ENCODE measurements at regions not wholly inside any gene's neighbourhood (a gene's known extent, or its start where the extent isn't known, plus 50 kb on each side); places are given as distances from the start of the nearest gene placed in this dataset.

DNA sequence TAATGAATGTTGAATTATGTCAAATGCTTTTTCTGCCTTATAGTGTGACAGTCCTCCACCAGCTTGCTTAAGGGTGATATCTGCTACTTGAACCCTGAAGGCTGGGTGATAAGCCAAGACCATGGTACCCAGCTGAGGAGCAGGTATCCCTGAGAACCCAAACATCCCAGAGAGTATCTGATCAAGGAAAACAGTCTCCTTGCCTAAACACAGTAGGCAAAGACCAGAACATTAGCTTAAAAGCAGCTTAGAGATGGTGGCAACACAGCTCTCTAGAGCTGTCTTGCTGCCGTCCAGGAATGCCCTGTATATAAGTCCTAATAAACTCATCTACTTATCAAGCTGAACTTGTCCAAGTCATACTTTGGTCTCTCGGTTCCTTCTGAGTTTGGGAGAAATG lies 127.7 kb upstream of the PRSS16 start:
- no peak for TF ChIP-seq GABPA (IDR thresholded peaks at IDR 0.05 in 1 of 2, conservative IDR thresholded peaks at IDR 0.05 in 1 of 2)
- TF ChIP-seq, protein P1, sequence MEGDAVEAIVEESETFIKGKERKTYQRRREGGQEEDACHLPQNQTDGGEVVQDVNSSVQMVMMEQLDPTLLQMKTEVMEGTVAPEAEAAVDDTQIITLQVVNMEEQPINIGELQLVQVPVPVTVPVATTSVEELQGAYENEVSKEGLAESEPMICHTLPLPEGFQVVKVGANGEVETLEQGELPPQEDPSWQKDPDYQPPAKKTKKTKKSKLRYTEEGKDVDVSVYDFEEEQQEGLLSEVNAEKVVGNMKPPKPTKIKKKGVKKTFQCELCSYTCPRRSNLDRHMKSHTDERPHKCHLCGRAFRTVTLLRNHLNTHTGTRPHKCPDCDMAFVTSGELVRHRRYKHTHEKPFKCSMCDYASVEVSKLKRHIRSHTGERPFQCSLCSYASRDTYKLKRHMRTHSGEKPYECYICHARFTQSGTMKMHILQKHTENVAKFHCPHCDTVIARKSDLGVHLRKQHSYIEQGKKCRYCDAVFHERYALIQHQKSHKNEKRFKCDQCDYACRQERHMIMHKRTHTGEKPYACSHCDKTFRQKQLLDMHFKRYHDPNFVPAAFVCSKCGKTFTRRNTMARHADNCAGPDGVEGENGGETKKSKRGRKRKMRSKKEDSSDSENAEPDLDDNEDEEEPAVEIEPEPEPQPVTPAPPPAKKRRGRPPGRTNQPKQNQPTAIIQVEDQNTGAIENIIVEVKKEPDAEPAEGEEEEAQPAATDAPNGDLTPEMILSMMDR (IDR thresholded peaks at IDR 0.05; ENCODE audit: low read depth, low read length, missing input control), result no peak
- TF ChIP-seq, protein P2, sequence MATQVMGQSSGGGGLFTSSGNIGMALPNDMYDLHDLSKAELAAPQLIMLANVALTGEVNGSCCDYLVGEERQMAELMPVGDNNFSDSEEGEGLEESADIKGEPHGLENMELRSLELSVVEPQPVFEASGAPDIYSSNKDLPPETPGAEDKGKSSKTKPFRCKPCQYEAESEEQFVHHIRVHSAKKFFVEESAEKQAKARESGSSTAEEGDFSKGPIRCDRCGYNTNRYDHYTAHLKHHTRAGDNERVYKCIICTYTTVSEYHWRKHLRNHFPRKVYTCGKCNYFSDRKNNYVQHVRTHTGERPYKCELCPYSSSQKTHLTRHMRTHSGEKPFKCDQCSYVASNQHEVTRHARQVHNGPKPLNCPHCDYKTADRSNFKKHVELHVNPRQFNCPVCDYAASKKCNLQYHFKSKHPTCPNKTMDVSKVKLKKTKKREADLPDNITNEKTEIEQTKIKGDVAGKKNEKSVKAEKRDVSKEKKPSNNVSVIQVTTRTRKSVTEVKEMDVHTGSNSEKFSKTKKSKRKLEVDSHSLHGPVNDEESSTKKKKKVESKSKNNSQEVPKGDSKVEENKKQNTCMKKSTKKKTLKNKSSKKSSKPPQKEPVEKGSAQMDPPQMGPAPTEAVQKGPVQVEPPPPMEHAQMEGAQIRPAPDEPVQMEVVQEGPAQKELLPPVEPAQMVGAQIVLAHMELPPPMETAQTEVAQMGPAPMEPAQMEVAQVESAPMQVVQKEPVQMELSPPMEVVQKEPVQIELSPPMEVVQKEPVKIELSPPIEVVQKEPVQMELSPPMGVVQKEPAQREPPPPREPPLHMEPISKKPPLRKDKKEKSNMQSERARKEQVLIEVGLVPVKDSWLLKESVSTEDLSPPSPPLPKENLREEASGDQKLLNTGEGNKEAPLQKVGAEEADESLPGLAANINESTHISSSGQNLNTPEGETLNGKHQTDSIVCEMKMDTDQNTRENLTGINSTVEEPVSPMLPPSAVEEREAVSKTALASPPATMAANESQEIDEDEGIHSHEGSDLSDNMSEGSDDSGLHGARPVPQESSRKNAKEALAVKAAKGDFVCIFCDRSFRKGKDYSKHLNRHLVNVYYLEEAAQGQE (IDR thresholded peaks at IDR 0.05), result no peak
- TF ChIP-seq, protein P3, sequence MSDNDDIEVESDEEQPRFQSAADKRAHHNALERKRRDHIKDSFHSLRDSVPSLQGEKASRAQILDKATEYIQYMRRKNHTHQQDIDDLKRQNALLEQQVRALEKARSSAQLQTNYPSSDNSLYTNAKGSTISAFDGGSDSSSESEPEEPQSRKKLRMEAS (IDR thresholded peaks at IDR 0.05), result no peak
- TF ChIP-seq SP1 (IDR thresholded peaks at IDR 0.05), result no peak
- no peak for TF ChIP-seq YY1 (IDR thresholded peaks at IDR 0.05)
- no peak for TF ChIP-seq RAD21 (IDR thresholded peaks at IDR 0.05)
- TF ChIP-seq EGR1 (IDR thresholded peaks at IDR 0.05; ENCODE audit: low read depth in 2 of 2), result no peak
- TF ChIP-seq JUND (IDR thresholded peaks at IDR 0.05), result no peak
- TF ChIP-seq, protein P4, sequence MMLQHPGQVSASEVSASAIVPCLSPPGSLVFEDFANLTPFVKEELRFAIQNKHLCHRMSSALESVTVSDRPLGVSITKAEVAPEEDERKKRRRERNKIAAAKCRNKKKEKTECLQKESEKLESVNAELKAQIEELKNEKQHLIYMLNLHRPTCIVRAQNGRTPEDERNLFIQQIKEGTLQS (IDR thresholded peaks at IDR 0.05), result no peak
- no peak for TF ChIP-seq TAF1 (conservative IDR thresholded peaks at IDR 0.05)
- TF ChIP-seq HNF4G (IDR thresholded peaks at IDR 0.05), result no peak
